Activated CD8-positive, alpha-beta memory T cell treated with anti-CD3 and anti-CD28 coated beads, Interleukin-2, amount 50 U/mL, for 48 hours (primary cell): ENCODE measurements at regions not wholly inside any gene's neighbourhood (a gene's known extent, or its start where the extent isn't known, plus 50 kb on each side); places are given as distances from the start of the nearest gene placed in this dataset.
"Not testable (repeated sequence)": the region's sequence is repeated elsewhere in the genome, so short reads cannot be mapped to it uniquely, and the experiment has no call there.

Experiments used
- DNase-seq: peaks from one replicate; pipeline ENCODE4 v3.0.0-alpha.2; 2020

- DNase-seq: no peak
Observed at GRCh38 chr3:163601426-163601825, 1476.9 kb downstream of the SI start.

DNA sequence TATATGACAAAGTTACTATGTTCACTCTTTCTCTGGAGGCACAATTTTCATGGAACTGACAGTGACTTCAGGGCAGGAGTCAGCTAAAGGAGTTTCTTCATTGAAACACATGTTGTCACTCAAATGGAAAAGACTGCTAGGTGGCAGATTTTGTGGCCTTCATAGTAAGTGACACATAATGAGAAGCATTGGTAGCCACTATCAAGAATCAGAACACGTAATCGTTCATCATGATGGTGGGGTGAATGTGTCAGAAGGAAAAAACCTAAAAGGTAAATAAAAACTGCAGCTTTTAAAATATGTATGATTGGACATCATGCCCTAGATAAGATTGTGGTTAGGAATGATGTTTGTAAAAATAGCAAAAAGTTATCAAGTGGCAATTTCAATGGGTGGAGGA, 1491.0 kb downstream of the SI start:
- no peak for DNase-seq

GRCh38 chr3:163582967-163583366, 1495.3 kb downstream of the SI start:
- DNase-seq: no peak

GRCh38 chr3:163577271-163577670, 1501.0 kb downstream of the SI start:
- no peak for DNase-seq

DNA sequence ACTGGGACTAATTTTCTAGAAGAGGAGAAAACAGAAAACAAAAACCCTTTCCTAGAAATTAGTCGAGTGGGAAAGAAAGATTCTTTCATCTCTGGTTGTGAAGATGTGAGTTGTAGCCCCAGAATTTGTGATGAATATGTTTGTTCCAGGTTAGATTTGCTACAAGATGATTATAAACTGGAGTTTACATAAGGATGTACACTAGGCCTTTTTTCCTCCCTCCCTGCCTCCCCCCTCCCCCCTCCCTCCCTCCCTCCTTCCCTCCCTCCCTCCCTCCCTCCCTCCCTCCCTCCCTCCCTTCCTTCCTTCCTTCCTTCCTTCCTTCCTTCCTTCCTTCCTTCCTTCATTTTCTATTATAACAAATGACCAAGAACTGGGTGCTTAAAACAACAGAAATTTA, 1502.0 kb downstream of the SI start:
- DNase-seq: no peak

- DNase-seq: no peak
Observed at GRCh38 chr3:163573324-163573723, 1505.0 kb downstream of the SI start.

GRCh38 chr3:163572856-163573255, 1505.4 kb downstream of the SI start:
- DNase-seq: no peak

- DNase-seq: no peak
Observed at GRCh38 chr3:163563485-163563884, 1514.8 kb downstream of the SI start.

GRCh38 chr3:163562625-163563024, 1515.7 kb downstream of the SI start:
- DNase-seq: no peak

GRCh38 chr3:163561151-163561550, 1517.1 kb downstream of the SI start:
- no peak for DNase-seq

DNA sequence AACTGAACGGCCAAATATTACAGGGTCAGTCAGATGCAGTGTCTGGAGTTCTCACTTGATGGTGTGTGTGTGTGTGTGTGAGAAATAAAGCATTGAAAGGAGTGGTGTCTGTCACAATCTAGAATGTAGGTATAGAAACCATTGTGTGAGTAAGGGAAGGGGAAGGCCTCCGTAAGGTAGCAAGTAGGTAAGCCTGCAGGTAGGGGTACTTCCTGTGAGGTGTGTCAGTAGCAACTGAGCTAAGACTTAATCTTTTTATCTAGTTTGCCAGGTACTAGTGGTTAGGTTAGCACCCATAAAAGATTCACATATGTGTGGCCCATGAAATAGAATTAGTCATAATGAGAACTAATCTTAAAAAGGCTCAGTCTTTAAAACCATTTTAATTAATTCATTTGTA, 1517.8 kb downstream of the SI start:
- no peak for DNase-seq

GRCh38 chr3:163556813-163557523, 1521.3 kb downstream of the SI start:
- no peak for DNase-seq

GRCh38 chr3:163555918-163556317, 1522.4 kb downstream of the SI start:
- no peak for DNase-seq

DNA sequence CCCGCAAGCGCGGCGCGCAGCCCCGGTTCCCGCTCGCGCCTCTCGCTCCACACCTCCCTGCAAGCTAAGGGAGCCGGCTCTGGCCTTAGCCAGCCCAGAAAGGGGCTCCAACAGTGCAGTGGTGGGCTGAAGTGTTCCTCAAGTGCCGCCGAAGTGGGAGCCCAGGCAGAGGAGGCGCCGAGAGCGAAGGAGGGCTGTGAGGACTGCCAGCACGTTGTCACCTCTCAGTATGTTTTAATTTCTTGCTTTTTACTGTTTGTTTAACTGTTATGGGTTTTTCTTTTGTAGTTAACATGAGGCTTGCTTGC, 1525.7 kb downstream of the SI start:
- no peak for DNase-seq

- DNase-seq: not testable (repeated sequence)
Observed at GRCh38 chr3:163551915-163552658, 1526.2 kb downstream of the SI start.

DNA sequence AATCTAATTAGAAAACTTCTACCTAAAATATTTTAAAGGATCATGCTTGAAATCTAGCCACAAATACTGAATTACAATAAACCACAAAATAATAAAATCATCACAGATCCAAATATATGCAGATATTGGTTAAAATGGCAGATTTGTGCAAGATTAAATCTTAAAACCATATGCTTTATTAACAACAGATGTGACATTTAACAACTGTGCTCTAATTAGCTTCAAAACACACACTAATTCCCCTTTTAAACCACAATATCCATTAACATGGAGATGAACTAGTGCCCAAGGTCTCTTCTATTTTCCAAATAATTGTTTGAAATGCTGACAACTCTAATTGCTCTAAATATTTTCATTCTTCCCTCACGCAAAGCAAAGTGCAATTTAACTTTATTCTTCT, 1530.3 kb downstream of the SI start:
- no peak for DNase-seq

DNA sequence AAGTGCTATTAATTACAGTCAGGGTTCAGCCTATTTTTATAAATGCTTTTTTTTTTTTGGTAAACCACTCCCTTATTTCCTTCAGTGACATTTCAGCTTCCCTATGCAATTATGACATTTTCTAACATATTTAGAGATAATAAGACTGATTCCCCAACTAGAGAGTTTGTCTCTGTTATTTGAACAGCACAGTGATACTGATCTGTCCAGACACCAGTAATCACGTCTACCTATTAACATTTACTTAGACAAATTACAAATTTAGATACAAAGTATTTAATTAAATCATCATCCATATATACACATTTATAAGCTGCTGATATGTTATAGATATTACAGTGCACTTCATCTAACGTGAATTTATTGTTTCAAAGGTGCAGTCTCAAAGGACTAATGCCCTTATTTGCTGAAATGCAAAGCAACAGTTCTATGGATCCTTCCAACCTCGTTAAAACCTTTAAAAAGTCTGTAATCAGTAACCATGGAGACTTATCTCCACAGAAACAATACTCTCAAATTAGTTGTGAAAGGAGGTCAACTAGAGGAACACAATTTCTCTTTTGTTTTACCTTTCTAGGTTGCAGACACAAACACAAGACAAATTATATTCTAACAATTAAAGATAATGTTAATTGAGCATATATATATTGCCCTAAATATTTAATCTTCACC, 1531.1 kb downstream of the SI start:
- no peak for DNase-seq

- no peak for DNase-seq
Observed at GRCh38 chr3:163543662-163544061, 1534.6 kb downstream of the SI start.

DNA sequence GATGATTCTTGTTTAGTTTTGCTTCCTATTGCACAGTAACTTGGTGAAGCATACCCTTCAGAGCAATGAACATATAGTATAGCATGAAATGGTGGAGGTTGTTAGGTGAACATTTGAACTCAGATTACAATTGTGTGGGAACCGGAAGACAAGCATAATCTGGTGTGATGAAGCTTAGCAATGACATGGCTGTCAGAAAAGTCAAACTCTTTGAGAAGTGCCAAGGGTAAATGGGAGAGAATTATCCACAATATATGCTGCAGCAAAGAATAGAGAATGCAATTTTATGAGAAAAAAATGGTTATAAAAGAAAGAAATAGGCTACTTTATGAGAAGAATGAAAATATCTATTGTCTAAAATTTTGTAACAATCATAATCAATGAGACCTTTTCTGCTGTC, 1536.7 kb downstream of the SI start:
- no peak for DNase-seq

DNA sequence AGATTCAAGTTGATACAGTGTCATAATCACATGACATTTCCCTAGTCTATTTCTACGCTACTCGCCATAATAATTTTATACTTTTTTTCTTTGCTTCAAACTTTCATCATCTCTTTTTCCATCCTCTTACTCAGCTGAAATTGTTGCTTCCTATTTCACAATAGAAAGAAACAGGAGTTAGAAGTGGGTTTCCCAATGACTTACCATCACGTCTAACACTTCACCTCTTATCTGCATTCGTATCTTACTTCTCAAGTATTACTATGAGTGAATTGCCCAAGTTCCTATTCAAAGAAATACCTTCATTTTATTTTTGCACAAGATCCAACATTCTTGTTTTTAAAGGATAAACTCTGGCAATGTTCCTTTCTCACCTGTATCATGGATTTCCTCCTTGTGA, 1539.9 kb downstream of the SI start:
- DNase-seq: no peak

GRCh38 chr3:163533381-163533780, 1544.9 kb downstream of the SI start:
- no peak for DNase-seq

DNA sequence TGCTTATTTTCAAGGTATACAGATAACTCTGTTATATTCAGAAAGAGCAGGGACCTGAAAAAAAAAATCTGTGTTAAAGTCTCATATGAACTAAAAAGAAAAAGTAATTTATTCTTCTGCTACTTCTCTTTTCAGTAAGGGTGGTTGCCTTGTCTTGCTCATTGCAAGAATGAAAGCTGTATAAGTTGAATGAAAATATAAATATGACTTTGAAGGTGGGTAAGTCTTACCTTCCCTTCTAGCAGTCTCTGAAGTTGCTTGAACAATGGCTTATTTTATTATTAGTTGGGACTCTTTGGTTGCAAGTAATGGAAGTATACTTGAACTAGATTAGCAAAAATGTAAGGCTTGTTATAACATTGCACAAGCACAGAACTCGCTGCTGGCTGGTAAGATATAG, 1554.9 kb downstream of the SI start:
- DNase-seq: no peak

GRCh38 chr3:163521261-163521660, 1557.0 kb downstream of the SI start:
- no peak for DNase-seq

GRCh38 chr3:163518065-163518464, 1560.2 kb downstream of the SI start:
- no peak for DNase-seq
